Peyer's patch (tissue), 4 donors: ENCODE measurements at regions not wholly inside any gene's neighbourhood (a gene's known extent, or its start where the extent isn't known, plus 50 kb on each side); places are given as distances from the start of the nearest gene placed in this dataset.

Experiments used
- CTCF ChIP-seq, 6 experiments: fragments of 450-650 bp in 4 of 6; fragments of 200-600 bp in 2 of 6; sonication (generic) in 1 of 6; IDR thresholded peaks; one replicate each; pipeline ENCODE4 v1.5.1; 2017 to 2019; ENCODE audit warnings: antibody characterized with exemption in 6 of 6, mild to moderate bottlenecking in 3 of 6, moderate library complexity in 1 of 6
- POLR2A ChIP-seq, 2 donors: fragments of 450-650 bp; IDR thresholded peaks; one replicate each; pipeline ENCODE4 v1.5.1; 2017; ENCODE audit warnings: antibody characterized with exemption in 2 of 2, mild to moderate bottlenecking in 2 of 2, moderate library complexity in 2 of 2

GRCh38 chr12:70077441-70077840, 165.8 kb upstream of the CNOT2 start:
- TF ChIP-seq CTCF (IDR thresholded peaks at IDR 0.05) (no peak), POLR2A (IDR thresholded peaks at IDR 0.05) (no peak)
